GM13976 (cell line): ENCODE measurements at regions not wholly inside any gene's neighbourhood (a gene's known extent, or its start where the extent isn't known, plus 50 kb on each side); places are given as distances from the start of the nearest gene placed in this dataset.
"Not testable (repeated sequence)": the region's sequence is repeated elsewhere in the genome, so short reads cannot be mapped to it uniquely, and the experiment has no call there.

Experiments
- DNase-seq: peaks from one replicate; pipeline ENCODE4 v3.0.0; 2012; ENCODE audit warnings: low spot score
- in situ Hi-C: fragments of 300-500 bp; cut with MboI; formaldehyde crosslinking; loops from one replicate; pipeline ENCODE4 v1.12.0; 2022; ENCODE audit warnings: low sequenced_read_pairs, mixed read lengths, inconsistent platforms; ENCODE audit not compliant: unreplicated experiment
- TF ChIP-seq, protein P1 (sequence below): IDR thresholded peaks from 2 replicates; pipeline ENCODE4 v1.5.1; 2012; ENCODE audit warnings: borderline replicate concordance, mild to moderate bottlenecking; ENCODE audit not compliant: insufficient read depth; ENCODE audit errors: extremely low read depth, missing control alignments, control extremely low read depth

DNA sequence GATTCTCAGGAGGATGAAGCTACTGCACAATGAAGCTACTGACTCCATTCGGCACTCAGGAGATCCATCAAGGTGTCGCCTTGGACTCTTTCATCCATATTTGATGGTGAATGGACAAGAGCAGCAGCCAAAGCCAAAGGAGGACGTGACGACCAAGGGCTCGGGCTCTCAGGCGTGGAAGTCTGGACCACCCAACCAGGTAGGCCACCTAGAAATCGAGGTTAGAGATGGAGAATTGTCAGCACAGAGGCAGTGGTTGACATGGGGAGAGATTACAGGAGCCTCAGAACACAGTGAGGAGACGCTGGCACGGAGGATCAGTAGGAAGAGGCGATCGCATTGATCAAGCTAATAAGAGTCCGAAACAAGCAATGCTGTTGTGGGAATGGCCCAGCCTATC is 240.5 kb upstream of the ID2 start:
- in situ Hi-C loops: no loop called here
- no peak for DNase-seq
- TF ChIP-seq, protein P1, sequence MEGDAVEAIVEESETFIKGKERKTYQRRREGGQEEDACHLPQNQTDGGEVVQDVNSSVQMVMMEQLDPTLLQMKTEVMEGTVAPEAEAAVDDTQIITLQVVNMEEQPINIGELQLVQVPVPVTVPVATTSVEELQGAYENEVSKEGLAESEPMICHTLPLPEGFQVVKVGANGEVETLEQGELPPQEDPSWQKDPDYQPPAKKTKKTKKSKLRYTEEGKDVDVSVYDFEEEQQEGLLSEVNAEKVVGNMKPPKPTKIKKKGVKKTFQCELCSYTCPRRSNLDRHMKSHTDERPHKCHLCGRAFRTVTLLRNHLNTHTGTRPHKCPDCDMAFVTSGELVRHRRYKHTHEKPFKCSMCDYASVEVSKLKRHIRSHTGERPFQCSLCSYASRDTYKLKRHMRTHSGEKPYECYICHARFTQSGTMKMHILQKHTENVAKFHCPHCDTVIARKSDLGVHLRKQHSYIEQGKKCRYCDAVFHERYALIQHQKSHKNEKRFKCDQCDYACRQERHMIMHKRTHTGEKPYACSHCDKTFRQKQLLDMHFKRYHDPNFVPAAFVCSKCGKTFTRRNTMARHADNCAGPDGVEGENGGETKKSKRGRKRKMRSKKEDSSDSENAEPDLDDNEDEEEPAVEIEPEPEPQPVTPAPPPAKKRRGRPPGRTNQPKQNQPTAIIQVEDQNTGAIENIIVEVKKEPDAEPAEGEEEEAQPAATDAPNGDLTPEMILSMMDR: no peak

DNA sequence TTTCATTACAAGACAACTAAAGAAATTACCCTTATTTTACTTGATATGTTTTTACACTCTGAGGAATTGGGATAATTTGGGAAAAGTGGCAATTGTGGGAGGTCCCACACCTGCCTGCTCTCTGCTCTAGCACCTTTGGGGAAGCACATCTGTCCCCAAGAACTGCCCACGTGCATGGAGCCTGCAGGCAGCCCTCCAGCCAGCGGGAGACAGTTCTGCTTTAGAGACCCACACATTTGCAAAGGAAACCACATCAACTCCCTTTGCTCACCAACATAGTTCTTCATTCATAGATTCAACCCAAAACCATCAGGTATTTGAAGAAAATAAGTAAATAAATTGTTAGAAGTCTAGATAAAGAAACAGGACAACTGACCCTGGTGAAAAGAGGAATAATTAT is 239.9 kb upstream of the ID2 start:
- in situ Hi-C loops: no loop called here
- DNase-seq: peak; percentile 49
- TF ChIP-seq, protein P1: no peak

DNA sequence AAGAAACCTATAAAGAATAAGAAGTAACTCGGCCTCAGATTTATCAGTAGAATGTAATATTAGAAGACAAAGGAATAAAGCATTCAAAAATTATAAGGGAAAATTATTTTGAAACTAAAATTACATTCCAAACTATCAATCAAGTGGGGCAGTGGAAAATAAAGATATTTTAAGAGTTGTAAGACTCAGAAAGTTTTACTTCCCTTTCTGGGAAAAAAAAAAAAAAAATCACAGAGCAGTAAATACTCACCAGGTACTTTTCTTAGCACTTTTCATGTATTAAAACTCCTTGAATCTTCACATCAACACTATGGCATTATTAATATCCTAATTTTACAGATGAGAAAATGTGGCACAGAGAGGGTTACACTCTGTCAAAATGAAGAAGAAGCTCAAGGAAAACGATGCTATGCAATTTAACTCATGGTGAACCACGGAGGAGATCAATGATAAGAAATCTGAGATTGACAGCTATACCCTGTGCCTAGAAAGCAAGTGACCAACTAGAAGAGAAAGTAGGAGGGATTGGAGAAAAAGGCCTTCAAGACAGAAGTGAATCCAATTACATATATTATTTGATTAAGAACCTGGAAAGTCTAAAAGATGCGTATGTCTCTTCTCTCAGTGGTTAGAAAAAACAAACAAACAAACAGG is 238.9 kb upstream of the ID2 start:
- in situ Hi-C loops: no loop called here
- TF ChIP-seq, protein P1: no peak
- no peak for DNase-seq

DNA sequence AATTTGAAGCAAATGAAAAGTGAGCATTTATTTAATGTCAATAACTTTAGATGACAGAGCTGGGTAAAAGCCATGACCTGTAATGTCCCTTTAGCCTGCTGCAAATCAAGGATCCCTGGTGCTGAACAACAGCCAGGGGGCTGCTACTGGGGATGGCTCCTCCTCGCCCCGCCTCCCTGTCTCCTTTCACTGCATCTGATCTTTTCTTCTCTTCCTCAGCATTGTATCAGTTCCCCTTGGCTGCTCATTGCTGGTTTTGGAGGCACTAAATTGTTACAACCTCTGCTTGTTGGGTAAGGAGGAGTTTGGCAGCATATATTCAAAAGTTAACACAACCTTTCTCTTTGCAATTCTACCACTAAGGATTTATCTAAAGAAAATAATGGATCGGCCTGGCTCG is 236.3 kb upstream of the ID2 start:
- no peak for DNase-seq
- TF ChIP-seq, protein P1: no peak
- in situ Hi-C loops: no loop called here

DNA sequence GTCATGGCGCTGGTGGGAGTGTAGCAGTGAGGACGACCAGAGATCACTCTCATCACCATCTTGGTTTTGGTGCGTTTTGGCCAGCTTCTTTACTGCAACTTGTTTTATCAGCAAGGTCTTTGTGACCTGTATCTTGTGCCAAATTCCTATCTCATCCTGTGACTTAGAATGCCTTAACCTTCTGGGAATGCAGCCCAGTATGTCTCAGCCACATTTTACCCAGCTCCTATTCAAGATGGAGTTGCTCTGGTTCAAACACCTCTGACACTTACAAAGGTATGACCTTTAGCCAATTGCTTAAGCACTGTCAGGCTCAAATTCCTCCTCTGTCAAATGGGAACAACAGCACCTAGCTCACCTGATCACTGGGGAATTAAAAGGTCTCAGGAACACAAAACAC is 235.1 kb upstream of the ID2 start:
- in situ Hi-C loops: not testable (repeated sequence)

DNA sequence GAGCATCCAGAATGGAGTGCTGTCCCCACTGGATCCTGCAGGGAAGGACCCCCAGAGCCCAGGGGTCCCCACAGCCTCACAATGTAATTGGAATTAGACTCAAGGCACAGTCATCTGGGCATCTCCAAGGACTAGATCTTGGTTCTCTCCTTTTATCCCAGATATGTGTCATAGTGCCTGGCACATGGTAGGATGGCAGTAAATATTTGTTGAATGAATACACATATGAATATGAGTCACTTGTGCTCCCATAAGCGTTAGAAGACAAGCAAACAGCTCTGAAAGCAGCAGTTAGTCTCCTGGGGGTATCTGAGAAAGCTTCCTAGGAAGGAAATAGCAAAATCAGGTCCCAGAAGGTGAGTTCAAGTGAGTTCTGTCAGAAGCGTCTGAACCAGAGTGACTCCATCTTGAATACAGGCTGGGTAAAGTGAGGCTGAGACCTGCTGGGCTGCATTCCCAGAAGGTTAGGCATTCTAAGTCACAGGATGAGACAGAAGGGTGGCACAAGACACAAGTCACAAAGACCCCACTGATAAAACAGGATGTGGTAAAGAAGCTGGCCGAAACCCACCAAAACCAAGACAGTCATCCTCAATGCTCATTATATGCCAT is 234.1 kb upstream of the ID2 start:
- in situ Hi-C loops: no loop called here

More for the DNA sequence above, 235.1 kb upstream of the ID2 start:
- not testable (repeated sequence) for DNase-seq

More for the DNA sequence above, 234.1 kb upstream of the ID2 start:
- DNase-seq: no peak
- TF ChIP-seq, protein P1: no peak
